ENCODE measurements at regions not wholly inside any gene's neighbourhood (a gene's known extent, or its start where the extent isn't known, plus 50 kb on each side); places are given as distances from the start of the nearest gene placed in this dataset.

GRCh38 chr4:11111876-11112275, 316.8 kb downstream of the HS3ST1 start:
- ATAC-seq (ENCODE audit: insufficient read depth, low read depth): no peak

DNA sequence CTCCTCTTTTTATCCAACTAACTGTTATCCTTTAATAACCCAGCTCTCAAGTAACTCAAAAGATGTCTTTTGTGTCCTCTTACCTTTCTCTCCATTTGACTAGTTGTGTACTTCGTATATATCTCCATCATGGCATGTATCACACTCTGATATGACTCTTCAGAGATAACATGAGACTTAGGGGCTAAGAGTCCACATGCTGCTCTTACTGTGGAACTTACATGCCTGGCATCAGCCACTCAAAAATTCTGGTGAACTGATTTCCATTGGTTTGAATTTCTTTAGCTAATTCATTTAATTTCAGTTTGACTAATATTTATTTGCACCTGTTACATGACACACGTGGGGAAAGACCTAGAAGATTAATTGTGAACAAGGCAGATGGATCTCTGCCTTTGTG, 317.3 kb downstream of the HS3ST1 start:
- Histone ChIP-seq H3K9ac (ENCODE audit: low read depth, low read length) (no peak overlapping the region), H3K27ac (ENCODE audit: low read length) (no peak overlapping the region), H3K4me3 (ENCODE audit: low read depth in 1 of 2, low read length in 2 of 2) (no peak overlapping the region), H3K27me3 (ENCODE audit: insufficient read depth, low read length, poor library complexity) (no peaks in the 10 kb centered on the region), H3K79me2 (ENCODE audit: insufficient read depth, low read length) (no peaks in the 10 kb centered on the region), H3K4me2 (ENCODE audit: insufficient read depth, low read length) (no peak overlapping the region), H4K20me1 (ENCODE audit: insufficient read depth, low read length) (no peaks in the 10 kb centered on the region), H3K4me1 (ENCODE audit: insufficient read depth, low read length) (no peaks in the 10 kb centered on the region), H3K36me3 (ENCODE audit: insufficient read depth, low read length) (no peaks in the 10 kb centered on the region), H3K9me3 (ENCODE audit: insufficient read depth, low read length, severe bottlenecking) (no peaks in the 10 kb centered on the region), H2AFZ (ENCODE audit: low read depth, low read length) (no peak overlapping the region)
- DNase-seq (no peak), ATAC-seq (ENCODE audit: insufficient read depth, low read depth) (no peak)
- TF ChIP-seq EZH2 (IDR thresholded peaks at IDR 0.05; ENCODE audit: borderline replicate concordance, low read depth, low read length, severe bottlenecking): no peak
- TF ChIP-seq CTCF (IDR thresholded peaks at IDR 0.05; ENCODE audit: borderline replicate concordance, extremely low read depth, low read length, poor library complexity, severe bottlenecking): no peak

More at GRCh38 chr4:11111876-11112275, 316.8 kb downstream of the HS3ST1 start:
- Histone ChIP-seq H3K4me1 (ENCODE audit: insufficient read depth, low read length) (no peaks in the 10 kb centered on the region), H3K36me3 (ENCODE audit: insufficient read depth, low read length) (no peaks in the 10 kb centered on the region), H3K9me3 (ENCODE audit: insufficient read depth, low read length, severe bottlenecking) (no peaks in the 10 kb centered on the region), H3K27ac (ENCODE audit: low read length) (no peak overlapping the region), H3K79me2 (ENCODE audit: insufficient read depth, low read length) (no peaks in the 10 kb centered on the region), H3K27me3 (ENCODE audit: insufficient read depth, low read length, poor library complexity) (no peaks in the 10 kb centered on the region), H3K4me2 (ENCODE audit: insufficient read depth, low read length) (no peak overlapping the region), H2AFZ (ENCODE audit: low read depth, low read length) (no peak overlapping the region), H3K4me3 (ENCODE audit: low read depth in 1 of 2, low read length in 2 of 2) (no peak overlapping the region), H4K20me1 (ENCODE audit: insufficient read depth, low read length) (no peaks in the 10 kb centered on the region), H3K9ac (ENCODE audit: low read depth, low read length) (no peak overlapping the region)
- no peak for TF ChIP-seq CTCF (IDR thresholded peaks at IDR 0.05; ENCODE audit: borderline replicate concordance, extremely low read depth, low read length, poor library complexity, severe bottlenecking)
- no peak for TF ChIP-seq EZH2 (IDR thresholded peaks at IDR 0.05; ENCODE audit: borderline replicate concordance, low read depth, low read length, severe bottlenecking)
- DNase-seq: no peak

DNA sequence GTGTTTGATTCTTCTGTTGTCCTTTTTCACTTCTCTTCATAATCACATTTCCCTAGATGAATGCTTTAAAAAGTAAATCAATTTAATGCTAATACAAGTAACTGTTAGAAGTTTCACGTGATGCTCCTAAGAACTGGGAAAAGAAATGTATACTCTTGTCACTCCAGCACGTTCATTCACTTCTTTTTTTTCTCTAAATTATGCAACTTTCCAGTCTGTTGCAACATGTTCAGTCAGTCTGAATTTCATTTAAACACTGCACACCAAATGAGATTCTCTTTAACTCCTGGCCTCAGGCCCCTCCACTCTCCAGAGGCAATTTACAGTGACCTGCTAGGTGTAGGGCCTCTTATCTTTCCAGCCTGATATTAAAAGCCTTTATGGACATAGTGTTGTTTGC, 321.9 kb downstream of the HS3ST1 start:
- no peak overlapping the region for H3K27ac ChIP-seq (ENCODE audit: low read length)
- no peaks in the 10 kb centered on the region for H3K9me3 ChIP-seq (ENCODE audit: insufficient read depth, low read length, severe bottlenecking)
- DNase-seq (no peak), ATAC-seq (ENCODE audit: insufficient read depth, low read depth) (no peak)
- H3K4me2 ChIP-seq (ENCODE audit: insufficient read depth, low read length): no peak overlapping the region
- no peaks in the 10 kb centered on the region for H3K79me2 ChIP-seq (ENCODE audit: insufficient read depth, low read length)
- no peaks in the 10 kb centered on the region for H3K36me3 ChIP-seq (ENCODE audit: insufficient read depth, low read length)
- TF ChIP-seq CTCF (IDR thresholded peaks at IDR 0.05; ENCODE audit: borderline replicate concordance, extremely low read depth, low read length, poor library complexity, severe bottlenecking): no peak
- no peak for TF ChIP-seq EZH2 (IDR thresholded peaks at IDR 0.05; ENCODE audit: borderline replicate concordance, low read depth, low read length, severe bottlenecking)
- no peaks in the 10 kb centered on the region for H4K20me1 ChIP-seq (ENCODE audit: insufficient read depth, low read length)
- no peaks in the 10 kb centered on the region for H3K27me3 ChIP-seq (ENCODE audit: insufficient read depth, low read length, poor library complexity)
- H3K4me3 ChIP-seq (ENCODE audit: low read depth in 1 of 2, low read length in 2 of 2): no peak overlapping the region
- H2AFZ ChIP-seq (ENCODE audit: low read depth, low read length): no peak overlapping the region
- no peak overlapping the region for H3K9ac ChIP-seq (ENCODE audit: low read depth, low read length)
- no peaks in the 10 kb centered on the region for H3K4me1 ChIP-seq (ENCODE audit: insufficient read depth, low read length)

- Histone ChIP-seq H2AFZ (ENCODE audit: low read depth, low read length) (no peak overlapping the region), H4K20me1 (ENCODE audit: insufficient read depth, low read length) (no peaks in the 10 kb centered on the region), H3K36me3 (ENCODE audit: insufficient read depth, low read length) (no peaks in the 10 kb centered on the region), H3K9ac (ENCODE audit: low read depth, low read length) (no peak overlapping the region), H3K4me1 (ENCODE audit: insufficient read depth, low read length) (no peaks in the 10 kb centered on the region), H3K79me2 (ENCODE audit: insufficient read depth, low read length) (no peaks in the 10 kb centered on the region), H3K4me3 (ENCODE audit: low read depth in 1 of 2, low read length in 2 of 2) (no peak overlapping the region), H3K4me2 (ENCODE audit: insufficient read depth, low read length) (no peak overlapping the region), H3K9me3 (ENCODE audit: insufficient read depth, low read length, severe bottlenecking) (no peaks in the 10 kb centered on the region), H3K27ac (ENCODE audit: low read length) (no peak overlapping the region), H3K27me3 (ENCODE audit: insufficient read depth, low read length, poor library complexity) (no peaks in the 10 kb centered on the region)
- DNase-seq (no peak), ATAC-seq (ENCODE audit: insufficient read depth, low read depth) (no peak)
- TF ChIP-seq CTCF (IDR thresholded peaks at IDR 0.05; ENCODE audit: borderline replicate concordance, extremely low read depth, low read length, poor library complexity, severe bottlenecking): no peak
- TF ChIP-seq EZH2 (IDR thresholded peaks at IDR 0.05; ENCODE audit: borderline replicate concordance, low read depth, low read length, severe bottlenecking): no peak
Measured at GRCh38 chr4:11106190-11106589, 322.5 kb downstream of the HS3ST1 start.

Measured in DND-41 (cell line).